Osteoblast (primary cell): ENCODE measurements at regions not wholly inside any gene's neighbourhood (a gene's known extent, or its start where the extent isn't known, plus 50 kb on each side); places are given as distances from the start of the nearest gene placed in this dataset.

ENCODE experiments used
- DNase-seq: peaks from one replicate; pipeline ENCODE4 v3.0.0; 2011; ENCODE audit warnings: low spot score, mixed read lengths; ENCODE audit not compliant: insufficient read length; ENCODE audit errors: missing footprints
- H2AFZ ChIP-seq: 2 replicates; pipeline ENCODE4 v1.6.0; 2011; ENCODE audit warnings: mild to moderate bottlenecking, low read length
- H3K27ac ChIP-seq: 2 replicates; pipeline ENCODE4 v1.5.1; 2011; ENCODE audit warnings: mild to moderate bottlenecking, low read depth, low read length, moderate library complexity
- H3K27me3 ChIP-seq: 2 replicates; pipeline ENCODE4 v1.6.0; 2012; ENCODE audit warnings: mild to moderate bottlenecking, control low read depth, inconsistent platforms, low read length, moderate library complexity; ENCODE audit not compliant: insufficient read depth
- H3K36me3 ChIP-seq: 2 replicates; pipeline ENCODE4 v1.5.1; 2011; ENCODE audit warnings: mild to moderate bottlenecking, low read length, control low read depth, moderate library complexity; ENCODE audit not compliant: insufficient read depth
- H3K4me1 ChIP-seq: 2 replicates; pipeline ENCODE4 v1.5.1; 2011; ENCODE audit warnings: mild to moderate bottlenecking, low read length, control low read depth, moderate library complexity; ENCODE audit not compliant: insufficient read depth
- H3K4me2 ChIP-seq: 2 replicates; pipeline ENCODE4 v1.6.0; 2011; ENCODE audit warnings: mild to moderate bottlenecking, low read length; ENCODE audit not compliant: insufficient read depth
- H3K4me3 ChIP-seq: fragments of 200-600 bp; sonication (generic); 3 replicates; pipeline ENCODE4 v1.5.1; 2012; ENCODE audit warnings: mild to moderate bottlenecking, low read length, inconsistent platforms; ENCODE audit not compliant: insufficient read depth
- H3K79me2 ChIP-seq: 2 replicates; pipeline ENCODE4 v1.6.0; 2012; ENCODE audit warnings: mild to moderate bottlenecking, low read length, control low read depth, inconsistent platforms; ENCODE audit not compliant: insufficient read depth
- H3K9me3 ChIP-seq: 2 replicates; pipeline ENCODE4 v1.5.1; 2011; ENCODE audit warnings: low read depth, low read length, control low read depth
- H4K20me1 ChIP-seq: 2 replicates; pipeline ENCODE4 v1.6.0; 2012; ENCODE audit warnings: mild to moderate bottlenecking, low read length, control low read depth; ENCODE audit not compliant: insufficient read depth
- CTCF ChIP-seq: IDR thresholded peaks from 2 replicates; pipeline ENCODE4 v1.5.1; 2011; ENCODE audit warnings: mild to moderate bottlenecking, low read depth, low read length, moderate library complexity; ENCODE audit errors: extremely low read depth

- no peaks in the 10 kb centered on the region for H3K9me3 ChIP-seq
- no peaks in the 10 kb centered on the region for H3K79me2 ChIP-seq
- no peak overlapping the region for H3K4me2 ChIP-seq
- DNase-seq = no peak
- H3K27ac ChIP-seq = no peak overlapping the region
- no peaks in the 10 kb centered on the region for H3K4me1 ChIP-seq
- H2AFZ ChIP-seq = no peak overlapping the region
- no peak overlapping the region for H3K4me3 ChIP-seq
- no peaks in the 10 kb centered on the region for H3K27me3 ChIP-seq
- no peak for TF ChIP-seq CTCF
- no peaks in the 10 kb centered on the region for H3K36me3 ChIP-seq
- H4K20me1 ChIP-seq = no peaks in the 10 kb centered on the region
Measured at GRCh38 chr4:81541161-81541945, 69.6 kb upstream of the RASGEF1B start.

GRCh38 chr4:81538716-81539427 lies 67.2 kb upstream of the RASGEF1B start:
- DNase-seq = no peak
- H3K4me2 ChIP-seq = no peak overlapping the region
- no peaks in the 10 kb centered on the region for H3K9me3 ChIP-seq
- TF ChIP-seq CTCF = no peak
- no peak overlapping the region for H3K4me3 ChIP-seq
- no peaks in the 10 kb centered on the region for H3K4me1 ChIP-seq
- no peaks in the 10 kb centered on the region for H3K27me3 ChIP-seq
- H3K27ac ChIP-seq = no peak overlapping the region
- no peaks in the 10 kb centered on the region for H3K79me2 ChIP-seq
- H2AFZ ChIP-seq = no peak overlapping the region
- H3K36me3 ChIP-seq = no peaks in the 10 kb centered on the region
- no peaks in the 10 kb centered on the region for H4K20me1 ChIP-seq

- H3K27me3 ChIP-seq = no peaks in the 10 kb centered on the region
- DNase-seq = no peak
- no peaks in the 10 kb centered on the region for H3K4me1 ChIP-seq
- H3K36me3 ChIP-seq = no peaks in the 10 kb centered on the region
- no peak overlapping the region for H2AFZ ChIP-seq
- H3K4me2 ChIP-seq = no peak overlapping the region
- H4K20me1 ChIP-seq = no peaks in the 10 kb centered on the region
- TF ChIP-seq CTCF = no peak
- no peaks in the 10 kb centered on the region for H3K79me2 ChIP-seq
- H3K4me3 ChIP-seq = no peak overlapping the region
- no peak overlapping the region for H3K27ac ChIP-seq
- no peaks in the 10 kb centered on the region for H3K9me3 ChIP-seq
Measured at GRCh38 chr4:81531410-81531809, 59.7 kb upstream of the RASGEF1B start.

GRCh38 chr4:81528979-81529378 lies 57.3 kb upstream of the RASGEF1B start:
- H3K27ac ChIP-seq = no peak overlapping the region
- DNase-seq = peak; percentile 37
- no peaks in the 10 kb centered on the region for H3K79me2 ChIP-seq
- no peaks in the 10 kb centered on the region for H3K27me3 ChIP-seq
- H3K36me3 ChIP-seq = no peaks in the 10 kb centered on the region
- TF ChIP-seq CTCF = no peak
- no peaks in the 10 kb centered on the region for H4K20me1 ChIP-seq
- H3K4me1 ChIP-seq = no peaks in the 10 kb centered on the region
- no peaks in the 10 kb centered on the region for H3K9me3 ChIP-seq
- no peak overlapping the region for H2AFZ ChIP-seq
- no peak overlapping the region for H3K4me3 ChIP-seq
- H3K4me2 ChIP-seq = no peak overlapping the region
